GM19238 (cell line): ENCODE measurements at regions not wholly inside any gene's neighbourhood (a gene's known extent, or its start where the extent isn't known, plus 50 kb on each side); places are given as distances from the start of the nearest gene placed in this dataset.
"Not testable (repeated sequence)": the region's sequence is repeated elsewhere in the genome, so short reads cannot be mapped to it uniquely, and the experiment has no call there.

Experiments
- DNase-seq: peaks from one replicate; pipeline ENCODE4 v3.0.0; 2011; ENCODE audit warnings: low spot score; ENCODE audit not compliant: insufficient read length

DNA sequence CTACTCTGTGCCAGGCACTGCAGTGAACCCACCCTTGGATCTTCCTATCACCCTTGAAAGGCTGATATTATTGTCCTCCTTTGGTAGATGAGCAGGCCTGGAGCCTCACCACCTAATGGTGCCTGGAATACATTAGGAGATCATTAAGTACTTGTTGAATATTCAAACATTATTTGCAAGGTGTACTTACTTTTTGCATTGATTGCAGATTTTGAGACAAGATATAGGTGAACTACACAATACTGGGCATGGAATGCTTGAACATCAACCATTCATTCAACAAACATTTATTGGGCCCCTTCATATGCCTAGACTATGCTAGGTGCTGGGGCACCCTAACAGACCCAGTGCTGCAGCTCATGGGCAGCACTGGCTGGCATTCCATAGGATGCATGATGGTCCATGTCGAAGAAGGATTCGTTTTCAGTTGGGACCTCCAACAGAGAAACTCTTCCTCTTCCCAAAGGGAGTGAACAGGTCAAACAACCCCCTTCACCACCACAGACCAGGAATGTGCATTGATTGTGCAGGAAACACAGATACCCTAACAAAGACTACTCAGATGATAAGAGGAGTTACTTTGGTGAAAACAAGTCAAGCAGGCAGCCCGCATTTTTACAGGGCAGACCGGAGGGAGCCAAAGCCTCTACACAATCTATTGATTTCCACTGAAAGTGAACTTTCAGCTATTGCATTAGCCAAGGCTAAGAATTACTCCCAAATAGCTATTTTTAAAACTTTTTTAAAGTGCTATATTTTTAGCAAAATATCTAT is 149.6 kb upstream of the SH3BP4 start:
- no peak for DNase-seq

DNA sequence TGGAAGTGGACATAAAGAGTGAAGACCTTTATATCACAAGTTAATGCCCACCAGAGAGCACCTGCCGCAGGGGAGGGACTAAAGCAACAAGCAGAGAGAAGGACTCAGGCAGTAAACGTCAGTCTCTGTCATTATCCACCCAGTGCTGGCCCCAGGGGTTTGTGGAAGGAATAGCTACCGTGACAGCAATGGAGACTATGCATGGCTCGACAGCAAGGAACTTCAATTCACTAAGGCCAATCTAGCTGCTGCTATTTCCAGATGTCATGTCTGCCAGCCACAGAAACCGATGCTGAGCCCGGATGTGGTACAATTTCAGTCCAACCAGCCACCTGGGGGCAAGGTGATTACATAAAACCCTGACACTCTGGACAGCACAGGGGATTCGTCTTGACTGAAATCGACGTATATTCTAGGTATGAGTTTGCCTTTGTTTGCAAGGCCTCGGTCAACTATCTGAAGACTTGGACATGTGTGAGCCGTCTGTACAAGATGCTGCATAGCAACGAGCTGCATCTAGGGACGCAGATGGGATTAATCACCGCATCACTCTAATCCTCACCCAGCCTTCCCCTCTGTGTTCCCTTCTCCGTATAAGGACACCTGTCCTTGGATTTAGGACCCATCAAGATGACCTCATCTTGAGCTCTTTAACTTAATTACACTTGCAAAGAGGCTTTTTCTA is 154.1 kb upstream of the SH3BP4 start:
- DNase-seq = no peak

DNA sequence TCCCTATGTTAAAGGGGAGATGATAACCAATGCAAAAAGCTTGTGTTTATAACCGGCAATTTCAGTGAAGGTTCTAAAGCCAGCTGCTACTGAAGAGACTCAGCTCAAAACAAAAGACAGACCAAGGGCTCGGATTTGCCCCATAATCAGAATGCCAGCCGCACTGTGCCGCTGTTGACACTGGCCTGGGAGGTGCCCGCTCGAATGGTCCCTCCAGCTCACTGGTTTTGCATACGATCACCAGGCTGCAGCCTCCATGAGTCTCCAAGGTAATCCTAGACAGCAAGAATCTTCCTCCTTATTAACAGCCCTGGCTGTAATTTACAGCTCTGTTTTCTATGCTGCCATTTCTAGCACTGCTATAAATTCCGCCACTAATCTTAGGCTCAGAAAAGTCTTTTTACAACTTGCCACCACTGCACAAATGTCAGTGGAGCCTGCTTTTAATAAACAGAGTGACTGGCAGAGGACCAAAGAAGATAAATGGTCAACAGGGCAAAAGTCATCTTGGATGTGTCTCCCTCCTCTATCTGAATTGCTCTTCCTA is 155.7 kb upstream of the SH3BP4 start:
- no peak for DNase-seq

DNA sequence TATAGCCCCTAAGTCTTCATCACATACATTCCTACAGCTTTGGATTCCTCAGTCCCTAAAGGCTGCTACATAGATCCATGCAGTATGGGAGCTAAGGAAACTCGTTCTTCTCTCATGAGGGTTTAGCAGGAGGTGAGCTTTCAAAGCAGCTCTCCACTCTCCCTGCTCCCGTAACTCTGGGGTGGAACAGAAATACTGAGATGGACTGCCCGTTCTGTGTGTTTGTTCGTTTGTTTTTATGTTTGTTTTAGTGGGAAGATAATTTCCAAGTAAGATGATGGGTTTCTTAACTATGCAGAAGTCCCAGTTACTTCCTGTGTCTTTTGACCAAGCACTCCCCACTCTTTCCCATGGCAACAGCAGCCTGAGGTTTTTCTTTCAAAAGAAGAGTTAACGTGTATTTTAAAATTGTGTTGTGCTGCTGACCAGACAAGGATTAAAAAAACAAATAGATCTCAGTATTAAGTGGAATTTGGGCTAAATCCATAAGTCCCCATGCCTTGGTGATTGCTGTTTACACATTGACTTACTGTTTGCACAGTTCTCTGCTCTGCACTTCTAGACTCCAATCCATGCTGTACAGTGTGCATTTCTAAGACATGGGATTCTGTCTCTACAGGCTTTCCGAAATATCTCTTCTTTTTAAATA is 156.4 kb upstream of the SH3BP4 start:
- no peak for DNase-seq

DNA sequence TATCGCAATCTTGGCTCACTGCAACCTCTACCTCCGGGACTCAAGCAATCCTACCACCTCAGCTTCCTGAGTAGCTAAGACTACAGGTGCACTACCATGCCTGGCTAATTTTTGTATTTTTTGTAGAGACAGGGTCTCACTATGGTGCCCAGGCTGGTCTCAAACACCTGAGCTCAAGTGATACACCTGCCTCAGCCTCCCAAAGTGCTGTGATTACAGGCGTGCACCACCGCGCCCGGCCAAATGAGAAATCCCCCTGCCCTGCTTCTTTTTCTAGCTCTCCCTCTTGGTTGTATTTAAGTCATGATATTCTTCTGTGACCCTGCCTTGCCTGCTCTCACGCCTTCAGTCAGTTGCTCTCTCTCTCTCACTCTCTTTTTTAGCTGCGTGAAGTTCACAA is 157.0 kb upstream of the SH3BP4 start:
- no peak for DNase-seq

DNA sequence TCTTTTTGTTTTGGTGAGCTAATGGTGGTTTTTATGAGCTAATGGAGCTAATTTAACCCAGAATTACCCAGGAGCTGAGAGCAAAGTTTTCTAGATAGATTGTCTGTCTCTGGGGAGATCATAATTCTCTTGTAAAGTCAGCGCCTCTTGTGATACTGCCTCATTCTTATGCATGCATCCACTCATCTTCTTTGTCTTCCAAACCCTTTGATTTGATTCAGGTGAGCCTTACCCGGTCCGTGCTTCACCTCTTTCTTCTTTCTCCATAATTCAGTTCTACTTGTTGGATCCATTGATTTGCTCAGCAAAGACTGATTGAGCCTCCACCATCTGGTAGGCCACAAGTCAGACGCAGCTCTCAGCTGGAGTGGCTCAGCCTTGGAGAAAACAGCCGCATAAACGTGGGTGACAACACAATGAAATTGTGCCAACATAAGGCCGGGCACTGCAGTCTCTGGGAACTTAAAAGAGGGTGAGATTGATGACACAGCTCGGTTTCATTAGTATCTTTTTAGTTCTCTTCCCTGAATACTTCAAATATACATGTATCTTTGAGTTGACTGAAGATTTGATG is 158.5 kb upstream of the SH3BP4 start:
- no peak for DNase-seq

DNA sequence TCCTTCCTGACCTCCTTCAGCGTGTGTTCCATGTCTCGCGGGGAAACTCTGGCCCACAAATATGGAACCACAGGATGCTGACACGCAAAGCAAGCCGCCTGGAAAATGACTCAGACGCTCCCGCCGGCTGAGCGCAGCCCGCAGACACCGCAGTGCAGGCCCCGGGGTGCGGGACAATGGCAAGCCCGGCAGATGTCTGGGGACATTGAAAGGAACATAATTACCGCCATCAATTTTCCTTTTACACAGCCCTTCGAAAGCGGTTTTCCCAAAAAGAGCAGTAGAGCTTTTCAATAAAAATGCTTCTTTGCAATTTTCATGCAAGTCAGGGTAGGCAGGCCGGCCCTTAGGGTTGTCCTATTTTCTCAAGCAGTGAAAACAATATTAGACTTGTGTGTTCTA is 159.2 kb upstream of the SH3BP4 start:
- DNase-seq = no peak

DNA sequence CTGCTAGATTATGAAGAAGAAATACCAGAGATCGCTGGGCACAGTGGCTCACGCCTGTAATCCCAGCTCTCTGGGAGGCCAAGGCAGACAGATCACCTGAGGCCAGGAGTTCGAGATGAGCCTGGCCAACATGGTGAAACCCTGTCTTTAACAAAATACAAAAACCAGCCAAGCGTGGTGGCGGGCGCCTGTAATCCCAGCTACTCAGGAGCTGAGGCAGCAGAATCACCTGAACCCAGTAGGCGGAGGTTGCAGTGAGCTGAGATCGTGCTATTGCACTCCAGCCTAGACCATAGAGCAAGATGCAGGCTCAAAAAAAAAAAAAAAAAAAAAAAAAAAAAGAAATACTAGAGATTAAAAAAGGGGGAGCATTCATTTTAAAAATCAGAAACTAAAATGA is 159.7 kb upstream of the SH3BP4 start:
- DNase-seq = not testable (repeated sequence)

DNA sequence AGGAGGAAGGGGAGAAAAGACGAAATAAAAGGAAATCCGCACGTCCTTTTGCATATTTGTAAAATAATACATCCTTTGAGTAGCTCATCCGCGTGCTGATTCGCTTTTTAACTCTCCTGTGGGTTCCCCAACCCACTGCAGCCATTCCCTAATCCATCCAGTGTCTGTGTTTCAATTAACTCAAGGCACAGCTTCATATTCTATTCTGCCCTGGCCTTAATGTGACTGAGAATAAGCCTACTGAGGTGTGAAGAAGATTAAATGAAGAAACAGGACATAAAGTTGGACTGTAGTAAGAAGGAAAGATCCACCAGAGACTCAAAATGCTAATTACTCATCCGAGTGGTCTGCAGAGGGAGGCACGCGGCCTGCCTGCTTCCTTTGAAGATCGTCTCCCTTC is 161.4 kb upstream of the SH3BP4 start:
- no peak for DNase-seq

DNA sequence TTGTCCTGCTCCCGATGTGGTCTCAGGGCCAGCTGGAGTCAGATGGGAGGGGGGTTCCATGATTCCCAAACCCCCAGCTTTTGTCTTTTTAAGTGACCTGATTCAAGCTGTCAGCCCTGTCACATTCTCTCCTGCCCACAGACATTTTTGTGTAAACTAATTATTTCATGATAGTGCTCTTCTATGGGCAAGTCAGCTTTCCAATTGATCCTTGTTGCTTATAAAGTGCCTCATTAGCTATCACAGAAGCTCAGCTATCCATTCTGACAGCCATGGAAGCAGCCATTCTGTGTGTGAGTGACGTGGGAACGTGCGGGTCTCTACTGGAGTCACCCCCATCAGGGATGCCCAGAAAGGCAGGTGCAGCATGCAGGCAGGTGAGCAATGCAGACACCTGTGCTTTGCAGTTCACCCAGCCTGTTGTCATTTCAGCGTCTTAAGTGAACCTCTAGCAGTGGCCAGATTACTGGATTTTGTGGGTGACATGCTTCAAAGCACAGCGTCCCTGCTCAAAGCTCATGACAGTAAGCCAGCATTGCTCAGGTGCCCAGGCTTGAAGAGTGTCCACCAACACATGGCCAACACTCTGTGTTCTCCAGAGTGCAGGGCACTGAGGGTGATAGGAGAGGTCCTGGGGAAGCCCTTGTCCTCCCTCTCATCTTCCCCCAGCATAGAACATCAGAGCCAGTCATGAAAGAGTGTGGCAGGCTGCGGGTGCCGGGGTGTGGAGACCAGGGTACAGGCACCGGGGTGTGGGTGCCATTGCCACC is 162.1 kb upstream of the SH3BP4 start:
- DNase-seq = no peak

DNA sequence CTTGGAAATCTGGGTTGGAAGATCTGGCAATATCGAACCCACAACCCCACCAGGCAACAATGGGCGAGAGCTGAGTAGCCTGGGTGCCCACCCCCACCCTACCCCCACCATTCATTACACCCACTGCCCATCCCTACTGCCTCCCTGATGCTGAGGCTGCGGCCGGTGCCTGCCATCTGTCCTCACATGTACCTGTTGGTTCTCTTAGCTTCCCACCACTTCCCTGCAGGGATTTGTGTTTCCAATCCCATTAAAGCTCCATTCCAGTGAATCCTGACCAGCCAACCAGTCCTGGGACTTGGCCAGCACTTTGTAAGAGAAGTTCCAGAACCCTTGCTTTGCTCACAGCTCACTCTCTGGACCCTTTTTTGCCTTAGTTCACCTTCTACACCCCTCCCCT is 163.0 kb upstream of the SH3BP4 start:
- no peak for DNase-seq

DNA sequence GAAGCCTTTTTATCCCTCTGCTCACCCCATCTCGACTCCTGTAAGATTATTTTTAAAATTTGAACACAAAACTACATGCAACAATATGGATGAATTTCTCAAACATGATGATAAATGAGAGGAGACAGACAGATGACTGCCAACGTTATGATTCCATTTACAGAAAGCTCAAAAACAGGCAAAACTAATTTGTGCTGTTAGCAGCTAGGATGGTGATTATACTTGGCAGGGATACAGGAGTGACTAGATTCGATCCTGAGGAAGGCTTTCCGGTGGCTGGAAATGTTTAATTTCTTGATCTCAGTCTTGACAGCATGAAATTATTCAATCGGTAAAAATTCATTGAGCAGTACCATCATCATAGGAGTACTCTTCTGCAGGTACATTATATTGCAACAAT is 163.4 kb upstream of the SH3BP4 start:
- no peak for DNase-seq

DNA sequence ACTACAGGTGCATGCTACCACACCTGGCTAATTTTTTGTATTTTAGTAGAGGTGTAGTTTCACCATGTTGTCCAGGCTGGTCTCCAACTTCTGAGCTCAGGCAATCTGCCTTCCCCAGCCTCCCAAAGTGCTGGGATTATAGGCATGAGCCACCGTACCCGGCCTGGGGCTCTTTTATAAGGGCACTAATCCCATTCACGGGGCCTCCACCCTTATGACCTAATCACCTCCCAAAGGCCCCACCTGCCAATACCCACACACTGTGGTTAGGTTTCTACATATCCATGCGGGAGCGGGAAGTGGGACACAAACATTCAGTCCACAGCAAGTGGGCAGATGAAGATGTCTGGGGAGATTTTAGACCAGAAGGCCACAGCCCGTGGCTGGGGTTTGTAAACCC is 164.7 kb upstream of the SH3BP4 start:
- no peak for DNase-seq

DNA sequence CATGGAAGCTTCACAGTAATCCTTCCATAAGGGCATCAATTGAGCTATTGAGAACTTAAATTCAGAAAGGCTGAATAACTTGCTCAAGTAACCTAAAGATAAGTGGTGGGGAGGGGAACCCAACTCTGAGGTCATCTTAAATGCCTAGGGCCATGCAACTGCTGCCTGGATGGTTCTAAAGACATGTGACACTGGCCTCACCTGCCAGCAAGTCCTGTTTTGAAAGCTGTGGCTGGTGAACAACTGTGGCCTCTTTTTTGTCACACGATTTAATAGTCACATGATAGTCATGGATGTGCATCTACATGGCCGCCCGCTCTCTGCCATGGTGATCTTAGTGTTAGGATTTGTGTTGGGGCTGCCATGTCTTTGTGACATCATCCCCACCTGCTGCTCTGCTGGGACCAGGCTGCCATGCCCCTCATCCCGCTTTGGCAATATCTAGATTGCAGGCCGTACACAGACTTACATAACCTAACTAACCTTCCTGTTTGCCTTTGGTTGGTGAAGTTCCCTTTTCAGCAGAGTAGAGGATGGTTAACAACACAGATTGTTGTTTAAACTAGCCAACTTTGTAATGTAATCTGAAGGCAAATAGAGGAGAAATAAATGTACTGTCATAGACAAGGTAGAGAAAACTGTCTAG is 177.9 kb upstream of the SH3BP4 start:
- no peak for DNase-seq

DNA sequence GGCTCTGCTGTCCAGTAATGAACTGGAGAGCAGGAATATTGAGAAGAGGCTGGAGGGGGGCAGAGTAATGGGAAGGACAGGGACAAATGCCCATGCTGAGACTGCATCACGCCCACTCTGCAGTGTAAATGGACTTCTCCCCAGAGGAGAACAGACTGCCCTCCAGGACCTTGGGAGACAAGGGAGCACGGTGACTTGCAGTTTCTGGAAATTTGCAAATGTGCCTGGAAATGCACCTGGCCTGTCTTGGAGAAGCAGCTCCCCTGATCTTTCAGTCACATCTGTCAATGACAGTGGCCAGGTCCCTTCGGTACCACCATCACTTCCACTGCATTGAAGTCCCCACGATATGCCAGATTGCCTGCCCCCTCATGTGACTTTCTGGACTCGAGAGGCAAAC is 178.7 kb upstream of the SH3BP4 start:
- no peak for DNase-seq

DNA sequence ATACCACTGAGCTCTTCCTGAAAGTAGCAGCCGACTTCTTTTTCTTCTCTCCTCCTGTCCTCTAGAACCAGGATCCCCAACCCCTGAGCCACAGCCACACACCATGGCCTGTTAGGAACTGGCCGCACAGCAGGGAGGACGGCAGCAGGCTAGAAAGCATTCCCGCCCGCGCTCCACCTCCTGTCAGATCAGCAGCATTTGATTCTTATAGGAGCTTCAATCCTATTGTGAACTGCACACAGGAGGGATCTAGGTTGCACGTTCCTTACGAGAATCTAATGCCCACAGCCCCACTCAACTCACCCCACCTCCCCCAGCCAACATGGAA is 179.1 kb upstream of the SH3BP4 start:
- DNase-seq = no peak

DNA sequence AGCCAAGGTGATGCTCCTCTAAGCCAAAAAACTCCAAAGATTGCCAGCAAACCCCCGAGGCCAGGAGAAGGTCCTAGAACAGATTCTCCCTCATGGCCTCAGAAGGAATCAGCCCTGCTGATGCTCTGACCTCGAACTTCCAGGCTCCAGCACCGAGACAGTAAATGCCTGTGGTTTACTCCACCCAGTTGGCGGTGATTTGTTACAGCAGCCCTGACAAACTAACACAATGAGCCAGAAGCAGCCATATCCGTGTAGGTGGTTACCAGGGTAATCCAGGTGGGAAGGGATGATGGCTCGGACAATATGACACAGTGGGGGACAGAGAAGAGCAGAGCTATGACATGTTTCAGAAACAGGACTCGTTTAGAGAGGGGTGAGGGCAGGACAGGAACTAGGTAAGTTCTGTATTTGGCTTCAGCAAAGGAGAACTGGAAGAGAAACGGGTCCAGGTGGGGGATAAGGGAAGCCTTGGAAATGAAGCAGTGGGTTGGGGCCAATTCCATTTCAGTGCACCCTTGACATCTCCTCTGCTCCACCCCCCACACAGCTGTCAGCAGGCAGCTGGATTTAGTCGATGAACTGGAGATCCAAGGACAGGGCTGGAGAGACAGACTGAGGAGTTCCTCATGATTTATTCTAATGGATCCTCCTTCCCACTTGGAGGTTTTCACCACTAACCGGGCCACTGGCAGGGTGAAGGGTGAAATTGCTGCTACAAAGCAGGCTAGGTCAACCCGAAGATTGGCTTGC is 179.7 kb upstream of the SH3BP4 start:
- no peak for DNase-seq

DNA sequence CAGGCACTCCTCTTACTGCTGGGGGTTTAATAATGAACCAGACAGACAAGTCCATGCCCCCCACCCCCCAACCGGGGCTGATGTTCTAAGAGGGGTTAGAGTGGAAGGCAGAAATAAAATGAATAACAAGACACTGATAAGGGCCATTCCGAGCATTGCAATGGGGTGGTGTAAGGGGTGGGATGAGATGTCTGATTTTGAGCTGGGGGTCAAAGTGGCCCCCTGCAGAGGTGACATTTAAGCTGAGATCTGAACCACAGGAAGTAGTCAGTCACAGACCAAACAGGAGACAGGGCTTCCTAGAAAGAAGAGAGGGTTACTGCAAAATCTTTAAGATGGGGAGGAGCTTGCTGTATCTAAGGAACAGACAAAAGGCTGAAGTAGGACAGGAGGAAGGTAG is 180.6 kb upstream of the SH3BP4 start:
- DNase-seq = no peak

DNA sequence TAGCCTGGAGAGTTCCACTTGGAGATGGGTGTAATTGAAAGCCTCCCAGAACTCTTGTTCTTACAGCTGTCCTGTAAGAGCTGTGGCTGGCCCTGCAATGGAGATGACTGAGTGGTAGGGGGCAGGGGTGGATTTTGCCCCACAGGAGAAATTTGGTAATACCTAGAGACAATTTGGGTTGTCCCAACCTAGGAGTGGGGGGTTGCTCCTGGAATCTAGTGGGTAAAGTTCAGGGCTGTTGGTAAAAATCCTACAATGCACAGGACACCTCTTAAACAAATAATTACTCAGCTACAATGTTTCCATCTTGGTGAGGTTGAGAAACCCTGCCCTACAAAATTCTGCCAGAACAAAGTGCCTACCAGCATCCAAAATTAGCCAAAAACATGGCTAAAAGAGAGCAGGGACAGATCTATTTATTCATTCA is 181.1 kb upstream of the SH3BP4 start:
- no peak for DNase-seq

DNA sequence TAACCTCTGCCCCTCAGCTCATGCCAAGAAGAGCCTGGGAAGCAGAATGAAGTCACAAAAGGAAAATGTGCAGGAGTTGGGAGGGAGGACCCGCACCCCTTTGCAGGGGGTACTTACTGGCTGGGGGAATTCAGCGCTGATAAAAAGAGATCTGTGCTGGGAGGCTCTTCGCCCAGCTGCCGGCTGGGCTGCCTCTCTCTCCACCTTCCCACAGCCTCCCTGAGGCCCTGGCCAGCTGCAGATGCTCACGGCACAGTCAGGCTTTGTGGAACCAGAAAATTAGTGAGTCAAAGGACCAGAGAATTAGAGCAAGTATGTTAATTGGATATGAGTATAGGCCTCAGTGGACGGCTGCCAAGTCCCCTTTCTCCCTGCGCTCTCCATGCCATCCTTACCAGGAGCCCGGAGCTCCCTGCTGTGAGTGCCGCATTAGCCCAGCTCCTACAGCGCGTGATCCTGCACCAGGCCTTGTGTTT is 181.7 kb upstream of the SH3BP4 start:
- no peak for DNase-seq
